ENCODE measurements at regions not wholly inside any gene's neighbourhood (a gene's known extent, or its start where the extent isn't known, plus 50 kb on each side); places are given as distances from the start of the nearest gene placed in this dataset.

DNA sequence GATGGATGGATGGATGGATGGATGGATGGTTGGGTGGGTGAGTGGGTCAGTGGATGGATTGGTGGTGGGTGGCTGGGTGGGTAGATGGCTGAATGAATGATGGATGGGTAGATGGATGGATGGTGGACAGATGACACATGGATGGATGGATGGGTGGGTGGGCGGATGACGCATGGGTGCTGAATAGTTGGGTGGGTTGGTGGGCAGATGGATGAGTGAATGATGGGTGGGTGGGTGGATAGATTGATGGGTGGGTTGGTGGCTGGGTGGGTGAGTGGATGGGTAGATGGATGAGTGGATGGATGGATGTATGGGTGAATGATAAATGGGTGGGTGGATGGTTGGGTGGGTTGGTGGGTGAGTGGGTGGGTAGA lies 69.9 kb upstream of the NKX1-1 start:
- DNase-seq (ENCODE audit: low read depth): no peak

DNA sequence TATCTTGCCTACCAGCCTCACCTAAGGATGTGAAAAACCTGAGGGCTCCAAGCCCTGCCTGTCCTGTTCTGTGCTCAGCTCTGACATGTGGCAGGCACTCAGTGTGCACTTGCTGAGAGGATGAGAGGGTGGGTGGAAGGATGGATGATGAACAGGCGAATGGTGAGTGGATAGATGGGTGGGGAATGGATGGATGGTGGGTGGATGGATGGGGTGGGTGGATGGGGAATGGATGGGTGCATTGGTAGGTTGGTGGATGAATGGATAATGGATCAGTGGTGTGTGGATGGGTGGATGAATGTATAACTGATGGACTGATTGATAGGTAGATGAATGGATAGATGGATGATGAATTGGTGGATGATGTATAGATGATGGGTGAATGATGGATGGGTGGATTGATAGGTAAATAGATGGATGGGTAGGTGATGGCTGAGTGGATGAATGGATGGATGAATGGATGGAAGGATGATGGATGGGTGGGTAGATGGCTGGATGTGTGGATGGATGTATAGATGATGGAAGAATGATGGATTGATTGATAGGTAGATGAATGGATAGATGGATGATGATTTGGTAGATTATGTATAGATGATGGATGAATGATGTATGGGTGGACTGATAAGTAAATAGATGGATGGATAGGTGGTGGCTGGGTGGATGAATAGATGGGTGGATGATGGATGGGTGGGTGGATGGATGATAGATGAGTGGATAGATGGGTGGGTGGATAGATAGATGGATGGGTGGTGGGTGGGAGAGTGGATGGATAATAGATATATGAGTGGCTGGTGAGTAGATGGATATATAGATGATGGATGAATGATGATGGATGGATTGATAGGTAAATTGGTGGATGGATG lies 69.3 kb upstream of the NKX1-1 start:
- DNase-seq (ENCODE audit: low read depth): no peak

DNA sequence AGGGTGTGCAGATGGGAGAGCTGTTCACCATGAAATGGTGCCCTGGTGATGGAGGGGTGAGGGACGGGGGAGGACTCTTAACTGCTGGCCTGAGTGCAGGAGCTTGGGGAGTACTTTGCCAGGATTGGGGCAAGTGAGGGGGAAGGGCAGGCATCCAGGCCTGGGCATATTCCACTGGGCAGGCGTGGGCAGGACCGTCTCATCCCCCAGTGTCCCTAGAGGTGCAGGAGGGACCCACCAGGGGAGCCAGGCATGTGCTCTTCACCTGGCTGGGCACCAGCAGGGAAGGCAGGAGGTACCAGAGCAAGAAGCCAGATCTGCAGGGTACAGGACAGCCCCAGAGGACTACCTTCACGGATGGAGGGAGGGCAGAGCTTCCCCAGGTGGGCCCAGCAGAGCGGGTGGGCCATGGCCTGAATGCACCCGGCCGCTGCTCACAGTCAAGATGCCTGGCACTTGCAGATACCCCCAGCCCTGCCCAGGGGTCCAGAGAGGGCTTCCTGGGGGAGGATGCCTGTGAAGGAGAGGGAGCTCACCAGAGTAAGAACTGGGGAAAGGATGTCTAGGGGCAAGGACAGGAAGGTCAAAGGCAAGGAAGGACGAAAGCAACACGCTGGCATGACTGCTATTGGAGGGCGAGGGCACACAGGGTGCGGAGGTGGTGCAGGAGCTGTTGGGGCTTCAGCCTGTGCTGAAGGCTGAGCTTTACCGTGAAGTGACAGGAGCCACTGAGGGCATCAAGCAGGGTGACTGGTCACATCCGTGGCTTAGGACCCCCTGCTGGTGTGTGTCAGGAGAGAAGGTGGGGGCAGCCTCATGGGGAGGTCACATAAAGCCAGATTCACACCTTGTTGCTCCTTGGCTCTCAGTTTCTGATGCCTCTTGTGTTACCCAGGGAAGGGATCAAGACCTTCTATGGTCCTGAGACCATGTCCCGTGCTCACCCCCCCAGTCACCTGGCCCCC lies 68.2 kb upstream of the NKX1-1 start:
- DNase-seq (ENCODE audit: low read depth): no peak

DNA sequence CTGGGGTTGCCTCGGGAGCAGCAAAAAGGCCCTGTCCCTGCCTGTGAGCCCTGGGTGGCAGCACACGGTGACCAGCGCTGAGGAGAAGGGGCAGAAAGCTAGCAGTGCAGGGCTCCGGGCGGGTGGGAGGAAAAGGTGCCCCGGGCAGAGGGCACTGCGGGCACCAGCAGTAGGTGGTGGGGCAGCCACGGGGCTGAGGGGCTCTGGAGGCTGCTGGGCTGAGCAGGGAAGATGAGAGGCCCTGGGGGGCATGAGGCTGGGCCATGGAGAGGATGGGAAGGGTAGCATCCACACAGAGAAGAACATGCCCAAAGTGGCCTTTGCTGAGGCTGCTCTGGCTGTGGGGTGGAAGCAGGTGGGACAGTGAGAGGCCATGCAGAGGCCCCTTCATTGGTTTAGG lies 67.5 kb upstream of the NKX1-1 start:
- DNase-seq (ENCODE audit: low read depth): no peak

DNA sequence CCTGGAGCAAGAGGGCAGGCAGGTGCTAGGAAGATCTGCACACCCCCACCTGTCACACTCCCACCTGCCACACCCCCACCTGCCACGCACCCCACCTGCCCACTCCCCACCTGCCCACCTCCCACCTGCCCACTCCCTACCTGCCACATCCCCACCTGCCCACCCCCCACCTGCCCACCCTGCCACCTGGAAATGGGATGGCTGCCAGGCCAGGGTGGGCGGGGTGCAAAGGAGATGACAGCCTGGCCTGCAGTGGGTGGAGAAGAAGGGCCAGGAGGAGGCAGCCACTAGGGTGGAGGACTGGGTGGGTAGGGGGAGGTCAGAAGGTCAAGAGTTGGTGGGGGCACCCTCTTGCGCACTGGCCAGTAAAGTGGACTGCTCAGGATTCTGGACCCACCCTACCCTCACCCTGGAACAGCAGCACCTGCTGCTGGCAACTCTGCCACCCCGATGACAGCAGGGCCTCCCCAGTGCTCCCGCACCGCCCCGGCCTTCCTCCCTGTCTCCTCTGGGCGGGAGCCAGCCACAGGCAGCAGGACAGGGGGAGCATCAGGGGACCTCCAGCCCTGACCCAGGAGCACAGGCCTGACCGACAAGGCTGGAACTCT lies 66.8 kb upstream of the NKX1-1 start:
- no peak for DNase-seq (ENCODE audit: low read depth)

DNA sequence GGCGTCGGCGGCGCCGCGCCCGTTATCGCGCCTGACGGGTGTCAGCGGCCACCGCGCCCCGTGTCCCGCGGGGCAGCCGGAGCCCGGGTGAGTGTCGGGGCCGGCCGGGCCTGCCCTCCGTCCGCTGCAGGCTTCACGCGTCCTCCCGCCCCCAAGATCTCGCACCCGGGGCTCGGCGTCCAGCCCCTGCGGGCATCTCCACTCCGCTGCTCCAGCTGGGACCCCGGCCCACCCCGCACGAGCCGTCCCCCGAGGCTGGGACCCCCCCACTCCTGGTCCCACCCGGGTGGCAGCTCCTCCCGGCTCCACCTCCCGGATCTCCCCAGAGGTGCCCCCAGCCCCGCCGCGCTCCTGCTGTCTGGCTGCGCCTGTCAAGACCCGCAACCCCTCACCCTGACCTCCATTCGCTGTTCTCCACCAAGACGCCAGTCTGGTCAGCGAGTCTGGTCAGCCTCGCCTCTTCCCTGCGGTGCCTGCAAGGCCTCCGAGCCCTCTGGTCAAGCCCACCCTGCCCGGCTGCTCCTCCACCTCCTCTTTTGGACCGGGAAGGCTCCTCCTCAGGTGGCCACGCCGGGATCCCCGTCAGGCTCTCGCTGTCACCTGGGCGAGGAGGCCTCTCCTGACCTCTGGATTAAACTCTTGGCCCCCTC lies 66.0 kb upstream of the NKX1-1 start:
- no peak for DNase-seq (ENCODE audit: low read depth)

DNA sequence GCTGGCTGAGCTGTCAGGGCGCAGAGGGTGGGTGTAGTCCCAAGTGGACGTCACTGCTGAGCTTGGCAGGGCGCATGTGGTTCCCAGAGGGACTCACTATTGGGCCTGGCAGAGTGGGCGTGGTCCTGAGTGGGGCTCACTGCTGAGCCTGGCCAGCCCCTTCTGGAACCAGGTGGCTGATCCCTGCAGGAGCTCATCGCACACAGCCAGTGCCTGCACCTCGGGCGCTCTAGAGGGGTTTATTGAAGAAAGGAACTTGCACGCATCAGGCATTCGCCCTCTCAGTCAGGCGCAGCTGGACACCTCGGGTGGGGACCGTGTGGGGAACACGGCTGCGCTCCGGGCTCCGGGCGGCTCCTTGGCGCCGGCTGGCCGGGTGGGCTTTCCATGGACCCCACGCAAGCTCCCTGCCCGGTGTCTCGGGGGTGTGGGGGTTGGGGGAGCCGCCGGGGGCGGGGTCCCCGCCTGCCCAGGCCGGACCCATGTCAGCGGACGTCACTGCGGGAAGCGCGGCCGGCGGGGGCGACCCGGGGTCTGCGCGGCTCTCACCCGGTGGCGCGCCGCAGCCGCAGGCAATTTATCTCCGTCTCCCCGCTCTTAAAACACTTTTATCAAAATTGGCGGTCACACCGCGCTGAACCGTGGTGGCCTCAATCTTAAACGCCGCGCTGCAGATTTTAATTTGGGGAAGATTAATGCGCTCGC lies 65.4 kb upstream of the NKX1-1 start:
- DNase-seq (ENCODE audit: low read depth): no peak

DNA sequence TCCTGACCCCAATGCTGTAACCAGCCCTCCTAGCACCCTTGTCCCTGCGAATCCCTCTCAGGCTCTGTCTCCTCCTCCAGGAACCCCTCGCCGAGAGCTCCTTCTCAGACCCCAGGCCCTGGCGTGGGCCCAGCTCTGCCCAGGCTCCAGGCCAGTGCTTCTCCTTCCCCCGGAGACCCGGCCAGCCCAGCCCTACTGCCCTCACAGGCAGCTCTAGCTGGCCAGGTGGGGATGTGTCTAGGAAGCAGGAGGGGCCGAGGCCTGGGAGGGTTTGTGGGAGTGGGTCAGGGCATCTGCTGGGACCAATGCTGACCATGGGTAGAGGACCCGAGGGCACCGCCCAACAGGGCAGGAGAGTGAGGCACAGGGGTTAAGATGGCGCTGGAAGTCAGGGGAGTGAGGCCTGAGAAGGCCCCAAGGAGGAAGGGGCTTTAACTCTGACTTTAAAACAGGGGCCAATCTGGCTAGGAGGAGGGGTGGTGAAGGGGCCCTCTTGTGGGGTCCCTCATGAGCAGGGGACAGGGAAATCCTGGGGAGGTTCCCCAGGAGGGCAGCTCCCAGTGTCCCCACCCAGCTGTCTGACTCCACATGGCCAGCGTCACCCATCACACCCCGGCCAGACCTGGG lies 64.7 kb upstream of the NKX1-1 start:
- DNase-seq (ENCODE audit: low read depth): no peak

DNA sequence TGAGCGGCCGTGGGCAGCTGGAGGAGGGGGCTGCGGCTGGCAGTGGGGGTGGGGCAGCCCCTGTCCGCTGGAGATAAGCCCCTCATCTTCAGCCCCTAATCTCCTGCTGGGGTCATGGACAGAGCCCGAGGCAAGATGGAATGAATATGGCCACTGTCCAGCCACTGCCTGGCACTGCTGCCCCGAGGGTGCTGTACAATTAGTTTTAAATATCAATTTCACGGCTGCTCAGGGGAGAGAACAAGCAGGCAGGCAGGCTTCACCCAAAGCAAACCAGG lies 64.1 kb upstream of the NKX1-1 start:
- DNase-seq (ENCODE audit: low read depth): no peak

DNA sequence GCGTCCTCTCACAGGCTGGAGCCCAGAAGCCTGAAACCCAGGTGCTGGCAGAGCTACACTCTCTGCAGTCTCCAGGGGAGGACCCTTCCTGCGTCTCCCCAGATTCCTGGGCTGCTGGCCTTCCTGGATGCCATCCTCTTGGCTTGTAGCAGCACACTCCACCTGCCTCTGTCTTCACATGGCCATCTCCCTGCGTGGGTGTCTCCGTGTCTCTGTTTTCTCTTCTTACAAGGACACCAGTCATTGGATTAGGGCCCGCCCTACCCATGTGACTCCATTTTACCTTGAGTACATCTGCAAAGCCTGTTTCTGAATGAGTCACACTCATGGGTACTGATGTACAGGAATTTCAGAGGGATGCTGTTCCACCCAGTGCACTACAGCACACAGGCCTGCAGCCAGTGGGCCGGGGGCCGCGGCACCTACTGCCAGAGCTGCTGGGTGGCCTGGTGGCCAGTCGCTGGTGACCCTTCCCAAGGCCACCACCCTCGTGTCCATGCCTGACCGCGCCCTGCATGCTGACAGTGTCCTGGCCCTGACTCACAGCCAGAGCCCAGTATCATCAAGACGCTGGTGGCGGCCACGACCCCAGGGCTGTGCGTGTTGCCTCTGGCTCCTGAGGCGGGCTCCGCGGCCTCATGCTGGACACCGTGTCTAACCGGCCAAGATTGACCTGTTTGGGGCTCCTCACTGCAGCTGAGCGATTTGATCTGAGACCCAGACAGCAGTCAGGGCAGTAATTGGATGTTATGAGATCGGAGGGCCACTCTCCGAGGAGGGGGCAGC lies 63.6 kb upstream of the NKX1-1 start:
- no peak for DNase-seq (ENCODE audit: low read depth)

DNA sequence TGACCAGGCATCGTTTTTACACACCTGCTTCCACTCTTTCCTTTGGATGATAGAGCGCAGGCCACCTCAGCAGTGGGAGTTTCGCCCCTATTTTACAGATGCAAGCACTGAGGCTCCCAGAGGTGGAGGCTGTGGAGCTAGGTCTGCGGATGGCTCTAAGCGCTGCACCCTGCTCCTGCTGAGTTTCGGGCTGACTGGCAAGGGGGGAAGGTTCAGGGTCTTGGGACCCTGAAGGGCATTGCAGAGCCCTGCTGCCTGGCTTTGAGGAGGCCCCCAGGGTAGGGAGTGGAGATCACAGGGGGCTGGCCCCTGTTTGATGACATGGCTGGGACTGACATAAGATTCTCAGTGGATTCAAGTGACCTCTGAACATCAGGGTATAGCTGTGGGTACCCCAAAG lies 62.8 kb upstream of the NKX1-1 start:
- DNase-seq (ENCODE audit: low read depth): no peak

DNA sequence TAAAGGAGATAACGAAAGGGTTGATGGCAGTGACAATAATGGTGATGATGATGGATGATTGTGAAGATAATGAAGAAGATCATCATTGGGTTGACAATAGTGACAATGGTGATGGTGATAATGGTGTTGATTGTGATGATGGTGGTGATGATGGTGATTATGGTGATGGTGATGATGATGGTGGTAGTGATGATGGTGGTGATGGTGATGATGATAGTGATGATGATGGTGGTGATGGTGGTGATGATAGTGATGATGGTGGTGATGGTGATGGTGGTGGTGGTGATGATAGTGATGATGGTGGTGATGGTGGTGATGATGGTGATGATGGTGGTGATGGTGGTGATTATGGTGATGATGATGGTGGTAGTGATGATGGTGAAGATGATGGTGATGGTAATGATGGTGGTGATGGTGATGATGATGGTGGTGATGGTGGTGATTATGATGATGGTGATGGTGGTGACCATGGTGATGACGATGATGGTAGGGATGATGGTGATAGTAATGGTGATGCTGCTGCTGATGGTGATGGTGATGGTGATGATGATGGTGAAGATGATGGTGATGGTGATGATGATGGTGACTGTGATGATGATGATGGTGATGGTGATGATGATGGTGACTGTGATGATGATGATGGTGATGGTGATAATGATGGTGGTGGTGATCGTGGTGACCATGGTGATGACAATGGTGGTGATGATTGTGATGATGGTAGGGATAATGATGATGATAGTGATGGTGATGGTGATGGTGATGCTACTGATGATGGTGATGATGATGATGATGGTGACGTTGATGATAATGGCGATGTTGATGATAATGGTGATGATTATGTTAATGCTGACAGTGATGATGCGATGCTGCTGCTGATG lies 61.6 kb upstream of the NKX1-1 start:
- DNase-seq (ENCODE audit: low read depth): no peak

DNA sequence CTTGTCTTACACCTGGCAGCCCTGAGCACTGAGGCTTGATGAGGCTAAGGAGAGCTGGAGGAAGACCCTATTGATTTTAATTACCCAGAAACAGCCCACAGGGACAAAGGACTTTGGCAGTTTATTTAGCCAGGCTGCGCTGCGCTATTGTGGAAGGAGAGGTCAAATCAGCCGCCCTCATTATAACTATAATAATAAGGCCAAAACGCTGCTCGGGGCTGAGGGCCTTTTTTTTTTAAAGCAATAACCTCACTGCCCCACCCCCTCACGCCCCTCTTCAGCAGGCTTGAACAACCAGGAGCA lies 60.6 kb upstream of the NKX1-1 start:
- no peak for DNase-seq (ENCODE audit: low read depth)

DNA sequence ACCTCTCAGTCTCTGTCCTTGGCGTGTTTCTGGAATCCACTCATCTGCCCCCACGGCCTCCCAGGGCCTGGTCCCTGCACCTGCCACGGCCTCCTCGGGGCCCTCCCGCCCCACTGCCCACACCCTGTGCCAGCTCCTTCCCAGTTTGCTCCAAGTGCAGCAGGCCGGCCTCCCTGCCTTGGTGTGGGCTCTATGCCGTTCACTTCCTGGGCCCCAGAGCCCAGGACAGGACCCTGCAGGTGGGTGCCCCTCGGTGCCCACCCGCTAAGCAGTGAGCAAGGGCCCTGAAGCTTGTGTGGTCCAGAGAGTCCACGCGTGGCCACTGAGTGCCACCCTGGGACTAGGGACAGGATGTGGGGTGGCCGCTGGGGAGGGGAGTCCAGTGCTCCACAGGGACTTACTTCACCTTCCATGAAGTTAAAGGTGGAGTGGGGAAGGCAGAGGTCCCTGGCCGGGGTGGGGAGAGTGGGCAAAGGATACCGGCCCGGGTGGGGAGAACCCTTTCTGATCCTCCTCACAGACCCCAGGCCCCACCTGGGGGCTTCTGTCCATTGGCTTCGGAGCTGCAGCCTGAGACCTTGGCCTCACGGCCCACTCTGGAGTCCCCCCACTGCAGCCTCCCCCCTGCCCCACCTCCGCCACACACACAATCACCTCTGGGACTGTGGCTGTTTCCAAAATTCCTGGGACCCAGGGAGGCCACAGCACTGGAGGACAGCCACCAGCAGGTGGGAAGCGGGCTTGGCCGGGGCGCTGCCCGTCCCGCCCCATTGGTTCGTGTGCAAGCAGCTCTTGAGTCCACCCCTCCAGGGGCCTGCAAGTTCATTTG lies 60.0 kb upstream of the NKX1-1 start:
- DNase-seq (ENCODE audit: low read depth): no peak

DNA sequence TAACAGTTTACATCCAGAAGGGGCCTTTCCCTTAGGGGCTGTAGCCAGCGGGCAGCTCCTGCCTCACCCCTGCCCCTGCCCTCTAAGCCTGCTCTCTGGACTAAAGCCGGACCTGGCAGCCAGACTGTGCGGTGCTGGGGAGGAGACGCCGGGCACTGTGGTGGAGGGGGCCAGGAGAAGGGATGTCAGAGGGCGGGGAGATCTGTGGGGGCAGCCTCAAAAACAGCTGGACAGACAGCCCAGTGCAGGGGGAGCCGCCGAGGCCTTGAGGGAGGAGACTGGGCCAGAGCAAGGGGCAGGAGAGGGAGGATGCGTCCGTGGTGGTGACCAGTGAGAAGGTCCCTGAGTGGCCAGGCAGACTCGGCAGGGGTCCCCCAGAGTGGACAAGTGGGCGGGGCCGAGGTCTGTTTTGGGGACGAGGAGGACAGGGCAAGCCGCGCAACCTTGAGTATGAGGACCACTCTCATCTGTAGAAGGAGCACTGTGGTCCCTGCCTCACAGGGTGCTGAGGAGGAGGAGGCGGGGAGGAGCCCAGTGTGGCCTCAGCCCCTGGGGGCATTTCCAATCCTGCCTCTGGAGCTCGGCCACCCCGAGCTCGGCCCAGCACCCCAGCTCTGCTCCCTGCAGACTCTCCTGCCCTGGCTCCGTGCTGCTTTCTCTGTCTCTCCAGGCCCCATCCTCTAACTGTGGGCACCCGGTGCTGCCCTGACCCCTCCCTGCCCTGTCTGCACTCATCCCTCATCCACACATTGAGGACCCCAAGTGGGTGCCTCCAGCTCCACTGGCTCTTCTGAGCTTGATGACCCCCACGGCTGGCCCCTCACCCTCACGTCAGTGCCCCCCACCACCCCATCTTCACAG lies 59.2 kb upstream of the NKX1-1 start:
- DNase-seq (ENCODE audit: low read depth): no peak

DNA sequence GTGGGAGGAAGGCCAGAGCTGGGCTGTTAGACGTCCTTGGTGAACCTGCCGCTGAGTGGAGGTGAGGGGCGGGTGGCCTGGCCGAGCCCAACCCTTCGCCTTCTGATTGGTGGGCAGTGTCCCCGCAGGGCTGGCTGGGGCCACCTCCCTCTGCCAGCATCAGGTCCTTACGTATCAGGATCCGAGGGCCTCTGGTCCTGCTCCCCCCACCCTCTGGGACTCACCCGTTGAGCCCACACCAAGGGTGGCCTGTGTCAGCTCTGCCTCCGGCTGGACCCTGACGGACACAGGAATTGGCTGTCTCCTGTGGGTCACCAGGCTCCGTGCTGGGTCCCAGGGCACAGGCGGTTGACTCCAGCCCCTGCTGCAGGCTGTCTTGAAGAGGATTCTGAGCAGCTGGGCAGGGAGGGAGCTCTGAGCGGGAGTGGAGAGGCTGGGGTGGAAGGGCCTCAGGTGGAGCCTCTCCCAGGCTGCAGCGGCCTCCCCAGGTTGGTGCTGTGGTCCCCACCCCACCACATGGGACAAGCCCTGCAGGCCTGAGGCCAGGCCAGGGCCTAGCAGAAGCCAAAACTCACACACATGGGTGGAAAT lies 58.4 kb upstream of the NKX1-1 start:
- no peak for DNase-seq (ENCODE audit: low read depth)

DNA sequence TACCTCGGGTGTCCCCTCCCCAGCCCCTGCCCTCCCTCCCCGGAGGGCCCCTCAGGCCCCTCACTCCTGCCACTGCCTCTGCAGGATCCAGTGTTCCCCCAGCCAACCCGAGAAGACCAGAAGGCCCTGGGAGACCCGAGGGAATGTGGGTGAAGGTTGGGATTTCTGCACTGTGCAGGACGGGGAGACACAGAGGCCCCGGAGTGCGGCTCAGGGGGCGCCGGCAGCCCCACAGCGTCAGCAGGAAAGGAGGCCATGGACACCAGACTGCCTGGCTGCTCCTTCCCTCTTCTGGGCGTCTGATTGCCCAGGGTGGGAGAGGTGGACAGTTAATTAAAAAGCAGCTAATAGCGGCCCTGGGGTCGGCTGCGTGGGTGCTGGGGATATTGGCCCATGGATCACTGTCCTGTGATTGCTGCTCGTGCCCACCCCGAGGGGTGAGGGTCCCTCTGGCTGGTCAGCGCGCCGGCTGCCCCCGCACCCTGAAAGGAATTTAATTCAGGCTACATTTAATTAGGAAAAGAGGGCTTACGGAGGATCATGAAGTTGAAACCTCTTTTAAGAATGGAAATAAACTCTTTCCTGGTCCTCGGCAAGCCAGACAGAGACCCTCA lies 57.8 kb upstream of the NKX1-1 start:
- DNase-seq (ENCODE audit: low read depth): no peak
